GM19238 (cell line): ENCODE measurements at regions not wholly inside any gene's neighbourhood (a gene's known extent, or its start where the extent isn't known, plus 50 kb on each side); places are given as distances from the start of the nearest gene placed in this dataset.

Experiments used
- DNase-seq: peaks from one replicate; pipeline ENCODE4 v3.0.0; 2011; ENCODE audit warnings: low spot score; ENCODE audit not compliant: insufficient read length

- no peak for DNase-seq
These were observed 449.3 kb downstream of the FOXG1 start for GRCh38 chr14:29215853-29216252.

GRCh38 chr14:29216268-29217232 is 450.0 kb downstream of the FOXG1 start:
- no peak for DNase-seq

- DNase-seq = no peak
These were observed 451.3 kb downstream of the FOXG1 start for GRCh38 chr14:29217813-29218450.

GRCh38 chr14:29220072-29220471 is 453.5 kb downstream of the FOXG1 start:
- no peak for DNase-seq

- DNase-seq = no peak
These were observed 454.0 kb downstream of the FOXG1 start for GRCh38 chr14:29220566-29220965.

- no peak for DNase-seq
These were observed 455.4 kb downstream of the FOXG1 start for GRCh38 chr14:29222006-29222405.

GRCh38 chr14:29222671-29223268 is 456.2 kb downstream of the FOXG1 start:
- no peak for DNase-seq

GRCh38 chr14:29223947-29224346 is 457.4 kb downstream of the FOXG1 start:
- DNase-seq = no peak

GRCh38 chr14:29227631-29228030 is 461.0 kb downstream of the FOXG1 start:
- DNase-seq = no peak

- DNase-seq = no peak
These were observed 465.6 kb downstream of the FOXG1 start for GRCh38 chr14:29232153-29232552.

GRCh38 chr14:29232711-29233110 is 466.1 kb downstream of the FOXG1 start:
- DNase-seq = no peak

- no peak for DNase-seq
These were observed 466.6 kb downstream of the FOXG1 start for GRCh38 chr14:29233188-29233587.

GRCh38 chr14:29235991-29236390 is 469.4 kb downstream of the FOXG1 start:
- no peak for DNase-seq

GRCh38 chr14:29236401-29236800 is 469.8 kb downstream of the FOXG1 start:
- no peak for DNase-seq

- DNase-seq = no peak
These were observed 470.3 kb downstream of the FOXG1 start for GRCh38 chr14:29236848-29237247.

- DNase-seq = no peak
These were observed 473.5 kb downstream of the FOXG1 start for GRCh38 chr14:29240066-29240465.

GRCh38 chr14:29242755-29243754 is 476.5 kb downstream of the FOXG1 start:
- no peak for DNase-seq

GRCh38 chr14:29255692-29256091 is 489.1 kb downstream of the FOXG1 start:
- no peak for DNase-seq

- no peak for DNase-seq
These were observed 496.4 kb downstream of the FOXG1 start for GRCh38 chr14:29262979-29263378.

GRCh38 chr14:29264865-29265264 is 498.3 kb downstream of the FOXG1 start:
- no peak for DNase-seq

GRCh38 chr14:29265852-29266251 is 499.3 kb downstream of the FOXG1 start:
- no peak for DNase-seq
